MG63 (cell line): ENCODE measurements at regions not wholly inside any gene's neighbourhood (a gene's known extent, or its start where the extent isn't known, plus 50 kb on each side); places are given as distances from the start of the nearest gene placed in this dataset.
A peak's percentile ranks its signal among the peaks of the same experiment; 100 is the strongest.
"Not testable (repeated sequence)": the region's sequence is repeated elsewhere in the genome, so short reads cannot be mapped to it uniquely, and the experiment has no call there.

ENCODE experiments used
- DNase-seq: peaks from one replicate; pipeline ENCODE4 v3.0.0-alpha.2; 2020
- H3K27me3 ChIP-seq: fragments of 250-450 bp; sonication (Bioruptor Pico); 2 replicates; pipeline ENCODE4 v1.5.1; 2020; ENCODE audit warnings: mild to moderate bottlenecking, moderate library complexity
- H3K36me3 ChIP-seq: fragments of 250-450 bp; sonication (Bioruptor Pico); 2 replicates; pipeline ENCODE4 v1.5.1; 2020; ENCODE audit warnings: mild to moderate bottlenecking, moderate library complexity
- H3K4me3 ChIP-seq: fragments of 250-450 bp; sonication (Bioruptor Pico); 2 replicates; pipeline ENCODE4 v1.5.1; 2020; ENCODE audit warnings: mild to moderate bottlenecking, moderate library complexity
- H3K9me3 ChIP-seq: fragments of 250-450 bp; sonication (Bioruptor Pico); 2 replicates; pipeline ENCODE4 v1.5.1; 2020; ENCODE audit warnings: mild to moderate bottlenecking, moderate library complexity

- H3K27me3 ChIP-seq: no peaks in the 10 kb centered on the region
- H3K4me3 ChIP-seq: no peak overlapping the region
- no peaks in the 10 kb centered on the region for H3K36me3 ChIP-seq
- DNase-seq: no peak
- no peaks in the 10 kb centered on the region for H3K9me3 ChIP-seq
Observed at GRCh38 chr14:45633220-45633984, 380.4 kb upstream of the MIS18BP1 start.

- no peak overlapping the region for H3K4me3 ChIP-seq
- no peak for DNase-seq
- H3K9me3 ChIP-seq: no peaks in the 10 kb centered on the region
- no peaks in the 10 kb centered on the region for H3K36me3 ChIP-seq
- no peaks in the 10 kb centered on the region for H3K27me3 ChIP-seq
Observed at GRCh38 chr14:45621731-45622130, 368.7 kb upstream of the MIS18BP1 start.

- Histone ChIP-seq H3K36me3 (no peaks in the 10 kb centered on the region), H3K27me3 (no peaks in the 10 kb centered on the region), H3K9me3 (no peaks in the 10 kb centered on the region), H3K4me3 (no peak overlapping the region)
- no peak for DNase-seq
Observed at GRCh38 chr14:45619831-45620230, 366.8 kb upstream of the MIS18BP1 start.

- no peaks in the 10 kb centered on the region for H3K9me3 ChIP-seq
- DNase-seq: no peak
- no peaks in the 10 kb centered on the region for H3K27me3 ChIP-seq
- no peaks in the 10 kb centered on the region for H3K36me3 ChIP-seq
- no peak overlapping the region for H3K4me3 ChIP-seq
Observed at GRCh38 chr14:45610318-45610717, 357.3 kb upstream of the MIS18BP1 start.

- H3K36me3 ChIP-seq: no peaks in the 10 kb centered on the region
- H3K9me3 ChIP-seq: no peaks in the 10 kb centered on the region
- no peak overlapping the region for H3K4me3 ChIP-seq
- no peak for DNase-seq
- H3K27me3 ChIP-seq: no peaks in the 10 kb centered on the region
Observed at GRCh38 chr14:45587142-45587541, 334.1 kb upstream of the MIS18BP1 start.

- no peak for DNase-seq
- Histone ChIP-seq H3K27me3 (no peaks in the 10 kb centered on the region), H3K4me3 (no peak overlapping the region), H3K9me3 (no peaks in the 10 kb centered on the region), H3K36me3 (no peaks in the 10 kb centered on the region)
Observed at GRCh38 chr14:45559626-45560025, 306.6 kb upstream of the MIS18BP1 start.

- no peak for DNase-seq
- no peaks in the 10 kb centered on the region for H3K9me3 ChIP-seq
- no peaks in the 10 kb centered on the region for H3K27me3 ChIP-seq
- no peak overlapping the region for H3K4me3 ChIP-seq
- no peaks in the 10 kb centered on the region for H3K36me3 ChIP-seq
Observed at GRCh38 chr14:45558183-45558582, 305.2 kb upstream of the MIS18BP1 start.

GRCh38 chr14:45553981-45554380, 301.0 kb upstream of the MIS18BP1 start:
- DNase-seq: no peak
- Histone ChIP-seq H3K27me3 (no peaks in the 10 kb centered on the region), H3K4me3 (no peak overlapping the region), H3K9me3 (no peaks in the 10 kb centered on the region), H3K36me3 (no peaks in the 10 kb centered on the region)

- not testable (repeated sequence) for H3K27me3 ChIP-seq, H3K36me3 ChIP-seq, DNase-seq, H3K9me3 ChIP-seq, H3K4me3 ChIP-seq
Observed at GRCh38 chr14:45551240-45551820, 298.3 kb upstream of the MIS18BP1 start.

- Histone ChIP-seq H3K27me3 (no peaks in the 10 kb centered on the region), H3K4me3 (no peak overlapping the region), H3K9me3 (no peaks in the 10 kb centered on the region), H3K36me3 (no peaks in the 10 kb centered on the region)
- DNase-seq: no peak
Observed at GRCh38 chr14:45531022-45531421, 278.0 kb upstream of the MIS18BP1 start.

GRCh38 chr14:45526715-45527549, 273.9 kb upstream of the MIS18BP1 start:
- no peaks in the 10 kb centered on the region for H3K36me3 ChIP-seq
- H3K9me3 ChIP-seq: no peaks in the 10 kb centered on the region
- H3K27me3 ChIP-seq: no peaks in the 10 kb centered on the region
- peak; percentile 8 for DNase-seq
- H3K4me3 ChIP-seq: no peak overlapping the region

GRCh38 chr14:45519766-45520165, 266.8 kb upstream of the MIS18BP1 start:
- Histone ChIP-seq H3K9me3 (no peaks in the 10 kb centered on the region), H3K4me3 (no peak overlapping the region), H3K27me3 (no peaks in the 10 kb centered on the region), H3K36me3 (no peaks in the 10 kb centered on the region)
- no peak for DNase-seq

- H3K9me3 ChIP-seq: no peaks in the 10 kb centered on the region
- no peaks in the 10 kb centered on the region for H3K27me3 ChIP-seq
Observed at GRCh38 chr14:45492876-45493275, 239.9 kb upstream of the MIS18BP1 start.

GRCh38 chr14:45491914-45492313, 238.9 kb upstream of the MIS18BP1 start:
- no peaks in the 10 kb centered on the region for H3K9me3 ChIP-seq
- DNase-seq: no peak
- no peaks in the 10 kb centered on the region for H3K36me3 ChIP-seq
- no peak overlapping the region for H3K4me3 ChIP-seq
- no peaks in the 10 kb centered on the region for H3K27me3 ChIP-seq

More at GRCh38 chr14:45492876-45493275, 239.9 kb upstream of the MIS18BP1 start:
- H3K4me3 ChIP-seq: no peak overlapping the region
- no peaks in the 10 kb centered on the region for H3K36me3 ChIP-seq
- DNase-seq: no peak

- Histone ChIP-seq H3K4me3 (no peak overlapping the region), H3K27me3 (no peaks in the 10 kb centered on the region), H3K36me3 (no peaks in the 10 kb centered on the region), H3K9me3 (no peaks in the 10 kb centered on the region)
- no peak for DNase-seq
Observed at GRCh38 chr14:45486599-45486998, 233.6 kb upstream of the MIS18BP1 start.

- Histone ChIP-seq H3K9me3 (no peaks in the 10 kb centered on the region), H3K4me3 (no peak overlapping the region), H3K27me3 (no peaks in the 10 kb centered on the region), H3K36me3 (no peaks in the 10 kb centered on the region)
- no peak for DNase-seq
Observed at GRCh38 chr14:45467023-45467422, 214.0 kb upstream of the MIS18BP1 start.

GRCh38 chr14:45434221-45434620, 181.2 kb upstream of the MIS18BP1 start:
- Histone ChIP-seq H3K27me3 (no peaks in the 10 kb centered on the region), H3K36me3 (no peaks in the 10 kb centered on the region), H3K9me3 (no peaks in the 10 kb centered on the region), H3K4me3 (no peak overlapping the region)
- DNase-seq: no peak
